CD14-positive monocyte (primary cell): ENCODE measurements at regions not wholly inside any gene's neighbourhood (a gene's known extent, or its start where the extent isn't known, plus 50 kb on each side); places are given as distances from the start of the nearest gene placed in this dataset.

ENCODE experiments used
- DNase-seq, 3 donors: peaks; one replicate each; pipeline ENCODE4 v3.0.0-alpha.2; 2011 to 2022
- H2AFZ ChIP-seq: 2 replicates; pipeline ENCODE4 v1.6.0; 2012; ENCODE audit warnings: mild to moderate bottlenecking, low read depth, low read length, inconsistent platforms; ENCODE audit not compliant: insufficient read depth, poor library complexity, severe bottlenecking
- H3K27ac ChIP-seq, 2 donors: 1 replicate in 1 of 2; 2 replicates in 1 of 2; pipeline ENCODE4 v1.5.1; 2012 to 2013; ENCODE audit warnings: low read length in 2 of 2, control low read depth in 1 of 2, inconsistent platforms in 1 of 2, low read depth in 1 of 2, mild to moderate bottlenecking in 1 of 2
- H3K27me3 ChIP-seq, 2 donors: one replicate each; pipeline versions ENCODE4 v1.6.0 to v1.6.1; 2011 to 2013; ENCODE audit warnings: low read length in 2 of 2; ENCODE audit not compliant: control insufficient read depth in 2 of 2, insufficient read depth in 2 of 2
- H3K36me3 ChIP-seq, 2 donors: replicated peaks in 1 of 2; 1 replicate in 1 of 2; 2 replicates in 1 of 2; pipeline versions ENCODE4 v1.5.1 to v1.6.1; 2012 to 2013; ENCODE audit warnings: low read length in 2 of 2, control low read depth in 1 of 2, inconsistent platforms in 1 of 2, mild to moderate bottlenecking in 1 of 2; ENCODE audit not compliant: insufficient read depth in 2 of 2, control insufficient read depth in 1 of 2
- H3K4me1 ChIP-seq, 2 donors: 1 replicate in 1 of 2; 2 replicates in 1 of 2; pipeline versions ENCODE4 v1.5.1 to v1.6.1; 2012 to 2013; ENCODE audit warnings: low read length in 2 of 2, control low read depth in 1 of 2, inconsistent platforms in 1 of 2, mild to moderate bottlenecking in 1 of 2, moderate library complexity in 1 of 2; ENCODE audit not compliant: insufficient read depth in 2 of 2, control insufficient read depth in 1 of 2
- H3K4me2 ChIP-seq: replicated peaks from 2 replicates; pipeline ENCODE3; 2012; ENCODE audit warnings: low read length, moderate library complexity, mild to moderate bottlenecking; ENCODE audit not compliant: poor library complexity, severe bottlenecking; ENCODE audit errors: extremely low read depth
- H3K4me3 ChIP-seq, 3 experiments: fragments of 200-600 bp in 1 of 3; sonication (generic) in 1 of 3; replicated peaks in 1 of 3; 1 replicate in 2 of 3; 2 replicates in 1 of 3; pipeline ENCODE4 v1.5.1; 2011 to 2013; ENCODE audit warnings: low read length in 3 of 3, mild to moderate bottlenecking in 3 of 3, control low read depth in 2 of 3, low read depth in 2 of 3, inconsistent platforms in 1 of 3, moderate library complexity in 1 of 3
- H3K79me2 ChIP-seq: 2 replicates; pipeline ENCODE4 v1.6.0; 2012; ENCODE audit warnings: mild to moderate bottlenecking, control low read depth, inconsistent platforms, low read length, moderate library complexity; ENCODE audit not compliant: insufficient read depth
- H3K9ac ChIP-seq: 2 replicates; pipeline ENCODE4 v1.6.0; 2017; ENCODE audit warnings: low read length, mild to moderate bottlenecking; ENCODE audit not compliant: insufficient read depth, poor library complexity, severe bottlenecking
- H3K9me3 ChIP-seq, 2 donors: replicated peaks in 1 of 2; 1 replicate in 1 of 2; 2 replicates in 1 of 2; pipeline versions ENCODE4 v1.5.1 to v1.6.1; 2012 to 2013; ENCODE audit warnings: low read length in 2 of 2, control low read depth in 1 of 2; ENCODE audit not compliant: control insufficient read depth in 1 of 2, insufficient read depth in 1 of 2
- H4K20me1 ChIP-seq: 2 replicates; pipeline ENCODE4 v1.6.0; 2012; ENCODE audit warnings: mild to moderate bottlenecking, low read length, control low read depth, moderate library complexity; ENCODE audit not compliant: insufficient read depth
- H3K27ac Mint-ChIP-seq, 7 donors: one replicate each; pipeline ENCODE4 v1.8.0; 2020; ENCODE audit warnings: mild to moderate bottlenecking in 7 of 7, mixed read lengths in 7 of 7, moderate library complexity in 6 of 7, inconsistent platforms in 2 of 7
- H3K27me3 Mint-ChIP-seq, 3 donors: one replicate each; pipeline ENCODE4 v1.8.0; 2021 to 2022; ENCODE audit warnings: low read depth in 3 of 3, mild to moderate bottlenecking in 3 of 3, mixed read lengths in 3 of 3, moderate library complexity in 3 of 3, inconsistent platforms in 1 of 3
- H3K36me3 Mint-ChIP-seq, 2 donors: one replicate each; pipeline ENCODE4 v1.8.0; 2020; ENCODE audit warnings: mixed read lengths in 2 of 2, inconsistent platforms in 1 of 2, mild to moderate bottlenecking in 1 of 2
- H3K4me1 Mint-ChIP-seq: one replicate; pipeline ENCODE4 v1.8.0; 2020; ENCODE audit warnings: mild to moderate bottlenecking, mixed read lengths
- H3K4me3 Mint-ChIP-seq, 2 donors: one replicate each; pipeline ENCODE4 v1.8.0; 2020; ENCODE audit warnings: mild to moderate bottlenecking in 2 of 2, mixed read lengths in 2 of 2, moderate library complexity in 1 of 2
- H3K9me3 Mint-ChIP-seq, 7 donors: one replicate each; pipeline ENCODE4 v1.8.0; 2020 to 2022; ENCODE audit warnings: mixed read lengths in 7 of 7, mild to moderate bottlenecking in 6 of 7, moderate library complexity in 6 of 7, inconsistent platforms in 2 of 7
- WGBS: methylation state at CpG from one replicate; pipeline ENCODE4 v1.1.5; 2013; ENCODE audit warnings: missing lambda C conversion rate; ENCODE audit not compliant: insufficient coverage; 5-methylcytosine and 5-hydroxymethylcytosine counted together
- intact Hi-C, 2 donors: fragments of 100-400 bp; cut with micrococcal nuclease; formaldehyde crosslinking; loops; one replicate each; pipeline versions ENCODE4 v1.15.0 to v1.15.1; 2023
- TF ChIP-seq, protein P1 (sequence below): fragments of 200-600 bp; IDR thresholded peaks from one replicate; pipeline ENCODE4 v1.8.0; 2022; ENCODE audit warnings: antibody characterized with exemption, mild to moderate bottlenecking

DNA sequence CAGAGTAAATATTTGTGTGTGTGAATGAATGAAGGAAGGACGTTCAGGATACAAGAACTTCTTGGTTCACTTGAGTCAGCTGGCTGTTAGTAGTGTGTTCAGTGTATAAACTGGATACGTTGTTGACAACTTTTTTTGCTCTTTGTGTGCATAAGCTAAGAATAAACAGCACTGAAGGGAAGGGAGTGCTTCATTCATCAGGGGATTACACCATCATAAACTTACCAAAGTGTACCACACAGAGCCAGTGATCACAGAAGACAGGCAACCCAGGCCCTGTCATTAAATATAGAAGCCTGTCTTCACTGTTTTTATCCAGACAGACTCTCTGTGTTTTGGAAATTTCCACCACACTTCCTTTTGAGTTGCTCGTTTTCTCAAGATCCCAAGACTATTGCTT lies 55.5 kb upstream of the MEF2C start:
- DNase-seq = no peak
- Mint-ChIP-seq H3K27me3 (no peaks in the 10 kb centered on the region), H3K9me3 (no peaks in the 10 kb centered on the region), H3K27ac (peak overlapping the region in 4 of 7 donors; percentile 13 to 50 (median 32)), H3K4me3 (no peak overlapping the region), H3K36me3 (no peaks in the 10 kb centered on the region), H3K4me1 (peaks cover 14% of the 10 kb centered on the region)
- TF ChIP-seq, protein P1, sequence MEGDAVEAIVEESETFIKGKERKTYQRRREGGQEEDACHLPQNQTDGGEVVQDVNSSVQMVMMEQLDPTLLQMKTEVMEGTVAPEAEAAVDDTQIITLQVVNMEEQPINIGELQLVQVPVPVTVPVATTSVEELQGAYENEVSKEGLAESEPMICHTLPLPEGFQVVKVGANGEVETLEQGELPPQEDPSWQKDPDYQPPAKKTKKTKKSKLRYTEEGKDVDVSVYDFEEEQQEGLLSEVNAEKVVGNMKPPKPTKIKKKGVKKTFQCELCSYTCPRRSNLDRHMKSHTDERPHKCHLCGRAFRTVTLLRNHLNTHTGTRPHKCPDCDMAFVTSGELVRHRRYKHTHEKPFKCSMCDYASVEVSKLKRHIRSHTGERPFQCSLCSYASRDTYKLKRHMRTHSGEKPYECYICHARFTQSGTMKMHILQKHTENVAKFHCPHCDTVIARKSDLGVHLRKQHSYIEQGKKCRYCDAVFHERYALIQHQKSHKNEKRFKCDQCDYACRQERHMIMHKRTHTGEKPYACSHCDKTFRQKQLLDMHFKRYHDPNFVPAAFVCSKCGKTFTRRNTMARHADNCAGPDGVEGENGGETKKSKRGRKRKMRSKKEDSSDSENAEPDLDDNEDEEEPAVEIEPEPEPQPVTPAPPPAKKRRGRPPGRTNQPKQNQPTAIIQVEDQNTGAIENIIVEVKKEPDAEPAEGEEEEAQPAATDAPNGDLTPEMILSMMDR = no peak
- Histone ChIP-seq H3K27ac (peak overlapping the region in 1 of 2 donors; percentile 1), H3K36me3 (no peaks in the 10 kb centered on the region), H2AFZ (no peak overlapping the region), H3K9me3 (no peaks in the 10 kb centered on the region), H3K4me1 (peaks cover 5 to 16% of the 10 kb centered on the region in 2 donors), H4K20me1 (no peaks in the 10 kb centered on the region), H3K4me3 (no peak overlapping the region), H3K9ac (no peak overlapping the region), H3K79me2 (no peaks in the 10 kb centered on the region), H3K4me2 (no peak overlapping the region), H3K27me3 (no peaks in the 10 kb centered on the region)
- intact Hi-C loops = no loop called here
- 100% methylated on average over 1 of the region's 3 CpGs for WGBS

DNA sequence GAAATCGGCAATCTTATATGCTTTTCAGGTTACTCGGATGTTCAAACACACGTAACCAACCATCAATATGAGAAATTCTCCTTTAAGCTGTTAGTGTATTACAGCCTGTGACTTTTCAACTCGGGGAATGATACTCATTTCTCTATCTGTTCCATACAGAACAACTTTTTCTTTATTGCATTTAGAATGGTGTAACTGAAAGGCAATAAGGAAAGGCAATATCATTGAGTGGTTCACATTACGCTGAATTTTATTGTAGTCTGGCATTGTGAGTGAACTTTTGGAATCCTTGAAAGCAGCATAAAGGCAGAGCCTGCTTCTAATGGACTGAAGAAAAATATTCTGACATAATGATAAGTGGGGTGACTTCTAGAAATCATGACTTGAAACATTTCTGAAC lies 54.4 kb upstream of the MEF2C start:
- Mint-ChIP-seq H3K4me1 (peaks cover 14% of the 10 kb centered on the region), H3K4me3 (no peak overlapping the region), H3K27me3 (no peaks in the 10 kb centered on the region), H3K36me3 (no peaks in the 10 kb centered on the region), H3K9me3 (no peaks in the 10 kb centered on the region), H3K27ac (no peak overlapping the region)
- H3K79me2 ChIP-seq = no peaks in the 10 kb centered on the region
- H3K27me3 ChIP-seq = no peaks in the 10 kb centered on the region
- H3K27ac ChIP-seq = no peak overlapping the region
- H3K4me3 ChIP-seq = no peak overlapping the region
- no peak overlapping the region for H3K9ac ChIP-seq
- no peaks in the 10 kb centered on the region for H3K9me3 ChIP-seq
- intact Hi-C loops = no loop called here
- WGBS = 100% methylated on average over 1 of the region's 5 CpGs
- no peak overlapping the region for H3K4me2 ChIP-seq
- H4K20me1 ChIP-seq = no peaks in the 10 kb centered on the region
- DNase-seq = no peak
- no peaks in the 10 kb centered on the region for H3K36me3 ChIP-seq
- H3K4me1 ChIP-seq = peaks cover 5 to 16% of the 10 kb centered on the region in 2 donors
- TF ChIP-seq, protein P1 = no peak
- no peak overlapping the region for H2AFZ ChIP-seq
